ENCODE measurements at regions not wholly inside any gene's neighbourhood (a gene's known extent, or its start where the extent isn't known, plus 50 kb on each side); places are given as distances from the start of the nearest gene placed in this dataset.
A peak's percentile ranks its signal among the peaks of the same experiment; 100 is the strongest.

DNA sequence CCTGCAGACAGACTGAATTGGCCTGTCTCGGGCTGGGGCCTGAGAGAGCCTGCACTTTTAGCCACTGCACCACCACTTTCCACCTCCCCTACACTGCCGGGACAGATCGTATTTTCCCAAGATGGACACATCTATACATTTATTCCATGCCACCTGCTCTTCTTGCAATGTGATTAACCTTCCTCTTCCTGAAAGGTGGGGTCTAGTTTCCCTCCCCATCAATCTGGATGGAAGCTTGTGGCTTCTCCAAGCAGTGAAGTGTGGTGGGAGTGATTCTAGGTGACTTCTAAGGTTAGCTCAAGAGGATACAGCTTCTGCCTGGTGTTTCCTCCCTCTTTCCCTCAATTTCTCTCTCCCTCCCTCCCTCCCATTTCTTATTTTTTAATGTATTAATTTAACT lies 143.7 kb downstream of the GPCPD1 start:
- TF ChIP-seq, protein P1, sequence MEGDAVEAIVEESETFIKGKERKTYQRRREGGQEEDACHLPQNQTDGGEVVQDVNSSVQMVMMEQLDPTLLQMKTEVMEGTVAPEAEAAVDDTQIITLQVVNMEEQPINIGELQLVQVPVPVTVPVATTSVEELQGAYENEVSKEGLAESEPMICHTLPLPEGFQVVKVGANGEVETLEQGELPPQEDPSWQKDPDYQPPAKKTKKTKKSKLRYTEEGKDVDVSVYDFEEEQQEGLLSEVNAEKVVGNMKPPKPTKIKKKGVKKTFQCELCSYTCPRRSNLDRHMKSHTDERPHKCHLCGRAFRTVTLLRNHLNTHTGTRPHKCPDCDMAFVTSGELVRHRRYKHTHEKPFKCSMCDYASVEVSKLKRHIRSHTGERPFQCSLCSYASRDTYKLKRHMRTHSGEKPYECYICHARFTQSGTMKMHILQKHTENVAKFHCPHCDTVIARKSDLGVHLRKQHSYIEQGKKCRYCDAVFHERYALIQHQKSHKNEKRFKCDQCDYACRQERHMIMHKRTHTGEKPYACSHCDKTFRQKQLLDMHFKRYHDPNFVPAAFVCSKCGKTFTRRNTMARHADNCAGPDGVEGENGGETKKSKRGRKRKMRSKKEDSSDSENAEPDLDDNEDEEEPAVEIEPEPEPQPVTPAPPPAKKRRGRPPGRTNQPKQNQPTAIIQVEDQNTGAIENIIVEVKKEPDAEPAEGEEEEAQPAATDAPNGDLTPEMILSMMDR (IDR thresholded peaks at IDR 0.05) = no peak

- TF ChIP-seq, protein P1 (IDR thresholded peaks at IDR 0.05) = no peak
Observed at GRCh38 chr20:5465604-5465927, 145.2 kb downstream of the GPCPD1 start.

DNA sequence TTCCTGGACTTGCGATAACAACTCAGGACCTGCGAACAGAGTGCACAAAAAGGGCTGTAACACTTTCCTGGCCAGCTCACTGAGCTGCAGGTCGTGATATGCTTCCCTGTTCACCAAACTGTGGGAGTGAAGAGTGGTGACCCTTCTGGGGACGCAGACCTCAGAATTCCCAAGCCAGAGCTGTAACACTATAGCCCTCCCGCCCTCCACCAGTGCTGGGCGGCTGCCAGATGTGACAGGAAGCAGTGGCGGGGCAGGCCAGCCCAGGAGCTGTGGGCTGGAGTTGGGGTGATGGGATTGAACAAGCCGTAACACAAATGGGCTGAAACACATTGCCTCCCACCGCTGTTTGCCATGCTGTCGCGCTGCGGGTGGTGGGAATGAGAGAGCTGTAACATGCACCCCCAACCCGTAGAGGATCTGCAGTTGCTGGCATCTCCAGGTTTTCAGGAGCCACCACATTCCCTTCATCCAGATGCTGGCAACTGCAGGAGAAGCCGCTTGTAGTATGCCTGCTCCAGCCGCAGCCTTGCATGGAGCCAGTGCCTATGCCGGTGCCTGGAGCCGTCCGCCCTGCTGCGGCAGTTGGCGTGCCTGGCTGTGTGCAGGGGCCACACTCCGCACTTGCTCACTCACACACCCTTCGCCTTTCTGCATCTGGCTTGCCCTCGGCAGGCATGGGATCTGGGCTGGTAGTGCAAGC lies 145.8 kb downstream of the GPCPD1 start:
- TF ChIP-seq, protein P1 (IDR thresholded peaks at IDR 0.05) = no peak

GRCh38 chr20:5463007-5463686 lies 146.4 kb upstream of the PROKR2 start:
- TF ChIP-seq, protein P1 (IDR thresholded peaks at IDR 0.05) = no peak

DNA sequence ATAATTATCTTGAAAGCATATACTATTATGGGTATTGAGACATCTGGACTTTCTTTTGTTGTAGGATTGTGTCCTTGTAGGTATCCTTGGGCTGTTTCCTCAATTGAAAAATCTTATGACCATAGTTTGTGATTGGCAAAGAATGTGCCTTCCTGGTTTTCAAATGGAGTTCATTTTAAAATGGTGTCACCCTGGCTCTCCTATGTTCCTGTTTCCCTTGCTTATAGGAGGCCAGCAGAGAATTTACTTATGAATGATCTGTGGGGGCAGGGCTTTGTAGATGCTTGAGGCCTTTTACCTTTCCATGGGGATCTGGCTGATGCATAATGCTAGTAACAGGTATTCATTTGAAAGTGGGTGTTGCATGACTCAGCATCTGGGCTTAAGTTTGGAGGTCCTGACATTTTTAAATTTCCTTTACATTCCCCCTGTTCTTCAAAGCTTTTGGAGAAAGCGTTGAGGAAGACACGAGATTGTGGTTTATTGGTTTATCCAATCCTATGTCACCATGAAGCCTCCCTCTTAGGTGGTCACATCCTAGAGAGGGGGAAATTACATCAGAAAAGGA lies 135.0 kb upstream of the PROKR2 start:
- TF ChIP-seq, protein P1 (IDR thresholded peaks at IDR 0.05) = no peak

GRCh38 chr20:5448449-5449118 lies 131.8 kb upstream of the PROKR2 start:
- TF ChIP-seq, protein P1 (IDR thresholded peaks at IDR 0.05) = peak; percentile 71

DNA sequence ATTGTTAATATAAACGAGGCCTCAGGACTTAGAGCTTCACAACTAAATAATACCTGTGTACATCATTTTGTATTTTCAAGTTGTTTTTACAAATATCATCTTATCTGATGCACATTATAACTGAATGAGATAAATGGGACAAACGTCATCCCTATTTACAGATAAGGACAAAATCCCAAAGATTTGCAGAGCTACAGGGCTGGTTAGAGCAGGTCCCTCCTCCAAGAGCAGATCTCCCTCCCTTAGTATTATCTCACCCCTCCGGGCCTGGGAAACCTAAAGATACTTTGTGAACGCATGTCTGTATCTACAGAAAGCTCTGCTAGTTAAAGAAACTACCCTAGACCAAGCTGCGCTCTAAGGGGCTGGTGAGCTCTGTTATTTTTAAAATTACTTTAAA lies 130.4 kb upstream of the PROKR2 start:
- TF ChIP-seq, protein P1 (IDR thresholded peaks at IDR 0.05) = no peak
